Activated T-helper 2 cell treated with anti-CD3 and anti-CD28 coated beads, Interferon-gamma antibody, Interleukin-2, Interleukin-4, amounts not matched to agents 10 μg/mL and 5 μg/mL and 100 μg/mL, durations not matched to agents 14 hours and 24 hours and 36 hours (primary cell): ENCODE measurements at regions not wholly inside any gene's neighbourhood (a gene's known extent, or its start where the extent isn't known, plus 50 kb on each side); places are given as distances from the start of the nearest gene placed in this dataset.

Experiments
- DNase-seq: peaks from one replicate; pipeline ENCODE4 v3.0.0; 2021; ENCODE audit warnings: low spot score
- H3K27ac Mint-ChIP-seq: one replicate; pipeline ENCODE4 v1.8.0; 2021; ENCODE audit warnings: mixed read lengths
- H3K27me3 Mint-ChIP-seq: one replicate; pipeline ENCODE4 v1.8.0; 2021; ENCODE audit warnings: low read depth, mixed read lengths
- H3K36me3 Mint-ChIP-seq: one replicate; pipeline ENCODE4 v1.8.0; 2021; ENCODE audit warnings: low read depth, mixed read lengths
- H3K4me1 Mint-ChIP-seq: one replicate; pipeline ENCODE4 v1.8.0; 2021; ENCODE audit warnings: low read depth, mixed read lengths
- H3K4me3 Mint-ChIP-seq: one replicate; pipeline ENCODE4 v1.8.0; 2021; ENCODE audit warnings: low read depth, mild to moderate bottlenecking, moderate library complexity, mixed read lengths
- H3K9me3 Mint-ChIP-seq: one replicate; pipeline ENCODE4 v1.8.0; 2021; ENCODE audit warnings: mixed read lengths
- intact Hi-C: fragments of 100-400 bp; cut with micrococcal nuclease; formaldehyde crosslinking; loops from one replicate; pipeline ENCODE4 v1.15.1; 2023

- no peaks in the 10 kb centered on the region for H3K4me1 Mint-ChIP-seq
- no peak overlapping the region for H3K4me3 Mint-ChIP-seq
- intact Hi-C loops = no loop called here
- peaks cover 6% of the 10 kb centered on the region for H3K9me3 Mint-ChIP-seq
- H3K36me3 Mint-ChIP-seq = no peaks in the 10 kb centered on the region
- H3K27ac Mint-ChIP-seq = no peak overlapping the region
- no peaks in the 10 kb centered on the region for H3K27me3 Mint-ChIP-seq
- no peak for DNase-seq
Measured at GRCh38 chr16:73213732-73214455, 166.0 kb upstream of the ZFHX3 start.

DNA sequence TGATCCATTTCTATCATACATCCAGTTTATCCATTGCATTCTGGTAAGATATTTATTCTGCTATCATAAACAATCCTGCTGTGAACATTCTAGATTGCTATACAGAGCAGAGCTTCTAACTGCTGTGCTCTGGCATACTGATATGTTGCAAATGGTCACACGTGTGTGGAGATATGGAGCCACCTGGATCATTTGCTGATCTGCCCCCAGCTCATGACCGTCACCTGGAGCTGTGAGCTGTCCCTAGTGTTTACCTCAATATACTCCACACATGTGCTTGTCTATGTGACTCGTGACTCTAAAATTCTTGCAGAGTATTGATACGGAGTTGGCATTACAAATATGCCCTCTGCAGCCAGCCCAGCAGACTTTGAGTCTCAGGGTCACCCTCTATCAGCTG lies 164.5 kb upstream of the ZFHX3 start:
- Mint-ChIP-seq H3K4me3 (no peak overlapping the region), H3K36me3 (no peaks in the 10 kb centered on the region), H3K4me1 (no peaks in the 10 kb centered on the region), H3K27ac (no peak overlapping the region), H3K27me3 (no peaks in the 10 kb centered on the region), H3K9me3 (peaks cover 4% of the 10 kb centered on the region)
- intact Hi-C loops = no loop called here
- DNase-seq = no peak

DNA sequence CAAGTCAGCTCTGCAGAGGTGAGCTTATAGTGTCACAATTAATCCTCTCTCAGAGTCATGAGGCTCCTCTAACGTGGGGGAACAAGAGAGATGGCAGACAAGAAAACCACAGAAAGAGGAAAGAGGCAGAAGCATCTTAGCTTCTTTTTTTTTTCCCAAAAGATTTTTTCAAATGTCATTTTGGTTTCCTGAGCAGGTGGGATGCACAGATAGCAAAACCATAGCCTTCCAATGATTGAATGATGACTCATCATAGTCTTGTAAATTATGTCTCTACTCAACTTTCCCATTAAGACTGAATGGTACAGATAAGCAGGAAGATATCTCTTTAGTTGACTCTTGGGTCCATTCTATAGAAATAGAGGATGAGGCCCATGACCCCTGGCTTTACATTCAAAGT lies 162.8 kb upstream of the ZFHX3 start:
- H3K4me3 Mint-ChIP-seq = no peak overlapping the region
- no peaks in the 10 kb centered on the region for H3K27me3 Mint-ChIP-seq
- DNase-seq = no peak
- H3K27ac Mint-ChIP-seq = no peak overlapping the region
- no peaks in the 10 kb centered on the region for H3K36me3 Mint-ChIP-seq
- H3K9me3 Mint-ChIP-seq = no peaks in the 10 kb centered on the region
- H3K4me1 Mint-ChIP-seq = no peaks in the 10 kb centered on the region
- intact Hi-C loops = no loop called here

DNA sequence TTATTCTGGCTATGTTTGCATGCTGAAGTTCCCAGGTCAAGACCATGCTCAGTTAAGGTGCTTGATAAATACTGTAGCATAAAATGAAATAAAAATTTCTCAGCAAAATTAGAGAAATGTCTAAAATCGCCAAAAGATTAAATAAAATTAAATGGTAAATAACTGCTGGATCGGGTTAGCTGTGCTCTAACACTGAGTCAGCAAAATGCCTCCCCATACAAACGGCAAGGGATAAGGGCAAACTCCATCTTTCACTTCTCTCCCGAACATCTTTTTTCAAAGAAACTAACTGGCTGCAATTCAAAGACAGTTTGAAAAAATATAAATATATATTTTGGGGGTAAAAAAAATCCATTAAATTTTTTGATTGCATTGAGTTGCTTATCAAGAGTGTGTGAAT lies 162.2 kb upstream of the ZFHX3 start:
- H3K4me1 Mint-ChIP-seq = no peaks in the 10 kb centered on the region
- H3K27me3 Mint-ChIP-seq = no peaks in the 10 kb centered on the region
- no peaks in the 10 kb centered on the region for H3K36me3 Mint-ChIP-seq
- no peak overlapping the region for H3K27ac Mint-ChIP-seq
- no peaks in the 10 kb centered on the region for H3K9me3 Mint-ChIP-seq
- intact Hi-C loops = no loop called here
- no peak for DNase-seq
- no peak overlapping the region for H3K4me3 Mint-ChIP-seq

GRCh38 chr16:73209190-73209589 lies 161.3 kb upstream of the ZFHX3 start:
- Mint-ChIP-seq H3K36me3 (no peaks in the 10 kb centered on the region), H3K27me3 (no peaks in the 10 kb centered on the region), H3K4me1 (no peaks in the 10 kb centered on the region), H3K4me3 (no peak overlapping the region), H3K27ac (no peak overlapping the region), H3K9me3 (no peaks in the 10 kb centered on the region)
- intact Hi-C loops = no loop called here
- DNase-seq = no peak

DNA sequence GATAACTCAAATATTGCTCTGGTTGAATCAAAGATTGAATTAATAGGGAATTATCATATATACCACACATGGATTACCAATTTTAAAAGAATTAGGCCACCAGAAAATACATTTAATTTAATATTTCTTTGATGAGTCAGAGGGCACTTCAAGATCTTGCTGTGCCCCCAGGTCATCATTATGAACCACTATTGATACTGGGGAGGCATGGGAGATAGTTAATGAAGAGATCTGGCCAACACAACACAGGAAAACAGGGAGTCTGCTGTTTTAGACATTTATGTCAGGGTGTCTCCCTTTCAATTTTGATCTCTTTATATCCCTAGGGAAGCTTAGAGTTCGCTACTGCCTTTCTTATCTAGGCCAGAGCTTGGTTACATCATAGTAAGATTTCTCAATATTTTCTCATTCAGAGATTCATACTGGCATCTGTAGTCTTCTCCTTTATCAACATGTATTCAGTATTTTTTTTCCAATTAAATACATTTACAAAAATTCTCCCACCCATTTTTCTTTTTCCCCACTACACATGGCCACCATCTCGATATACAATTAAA lies 158.3 kb upstream of the ZFHX3 start:
- no peak for DNase-seq
- no peaks in the 10 kb centered on the region for H3K36me3 Mint-ChIP-seq
- H3K27ac Mint-ChIP-seq = no peak overlapping the region
- no peaks in the 10 kb centered on the region for H3K27me3 Mint-ChIP-seq
- intact Hi-C loops = no loop called here
- H3K4me1 Mint-ChIP-seq = no peaks in the 10 kb centered on the region
- no peak overlapping the region for H3K4me3 Mint-ChIP-seq
- H3K9me3 Mint-ChIP-seq = no peaks in the 10 kb centered on the region

- DNase-seq = no peak
Measured at GRCh38 chr16:73205153-73205886, 157.4 kb upstream of the ZFHX3 start.

GRCh38 chr16:73204359-73205152 lies 156.6 kb upstream of the ZFHX3 start:
- Mint-ChIP-seq H3K27me3 (no peaks in the 10 kb centered on the region), H3K9me3 (no peaks in the 10 kb centered on the region), H3K4me1 (no peaks in the 10 kb centered on the region), H3K36me3 (no peaks in the 10 kb centered on the region), H3K27ac (no peak overlapping the region), H3K4me3 (no peak overlapping the region)
- no peak for DNase-seq
- intact Hi-C loops = no loop called here

More at GRCh38 chr16:73205153-73205886, 157.4 kb upstream of the ZFHX3 start:
- Mint-ChIP-seq H3K27ac (no peak overlapping the region), H3K4me1 (no peaks in the 10 kb centered on the region), H3K27me3 (no peaks in the 10 kb centered on the region), H3K36me3 (no peaks in the 10 kb centered on the region), H3K9me3 (no peaks in the 10 kb centered on the region), H3K4me3 (no peak overlapping the region)
- intact Hi-C loops = no loop called here

GRCh38 chr16:73202161-73202729 lies 154.3 kb upstream of the ZFHX3 start:
- no peak overlapping the region for H3K27ac Mint-ChIP-seq
- H3K4me3 Mint-ChIP-seq = no peak overlapping the region
- H3K4me1 Mint-ChIP-seq = no peaks in the 10 kb centered on the region
- intact Hi-C loops = no loop called here
- H3K9me3 Mint-ChIP-seq = no peaks in the 10 kb centered on the region
- no peaks in the 10 kb centered on the region for H3K36me3 Mint-ChIP-seq
- no peaks in the 10 kb centered on the region for H3K27me3 Mint-ChIP-seq
- no peak for DNase-seq

GRCh38 chr16:73199214-73199613 lies 151.3 kb upstream of the ZFHX3 start:
- no peak overlapping the region for H3K4me3 Mint-ChIP-seq
- H3K27me3 Mint-ChIP-seq = no peaks in the 10 kb centered on the region
- no peak overlapping the region for H3K27ac Mint-ChIP-seq
- no peak for DNase-seq
- H3K9me3 Mint-ChIP-seq = no peaks in the 10 kb centered on the region
- no peaks in the 10 kb centered on the region for H3K36me3 Mint-ChIP-seq
- no peaks in the 10 kb centered on the region for H3K4me1 Mint-ChIP-seq
- intact Hi-C loops = loop anchor here (5.0 to 10.0 kb wide), 2 partner anchors 364 to 697 kb away; no protein-coding TSS in a partner anchor

DNA sequence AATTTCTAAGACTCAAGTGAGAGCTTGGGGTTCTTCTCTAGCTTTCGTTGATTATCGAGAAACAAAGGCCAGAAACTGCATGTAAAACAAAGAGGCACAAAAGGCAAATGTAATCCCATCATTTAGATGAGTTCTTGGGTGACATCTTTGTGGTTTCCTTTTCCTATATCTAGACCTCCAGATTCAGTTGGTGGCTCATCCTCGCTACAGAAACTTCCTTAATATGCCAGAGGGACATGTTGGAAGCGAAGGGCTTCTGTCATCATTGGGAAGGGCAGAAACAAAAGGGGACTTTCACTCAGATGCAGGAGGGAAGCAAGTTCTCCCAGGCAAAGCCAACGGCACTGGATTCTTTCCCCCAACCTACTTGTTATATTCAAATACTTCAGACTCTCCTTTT lies 150.6 kb upstream of the ZFHX3 start:
- no peaks in the 10 kb centered on the region for H3K27me3 Mint-ChIP-seq
- DNase-seq = no peak
- intact Hi-C loops = loop anchor here (5.0 to 10.0 kb wide), 2 partner anchors 364 to 696 kb away; no protein-coding TSS in a partner anchor
- no peak overlapping the region for H3K27ac Mint-ChIP-seq
- no peak overlapping the region for H3K4me3 Mint-ChIP-seq
- no peaks in the 10 kb centered on the region for H3K9me3 Mint-ChIP-seq
- H3K36me3 Mint-ChIP-seq = no peaks in the 10 kb centered on the region
- no peaks in the 10 kb centered on the region for H3K4me1 Mint-ChIP-seq

DNA sequence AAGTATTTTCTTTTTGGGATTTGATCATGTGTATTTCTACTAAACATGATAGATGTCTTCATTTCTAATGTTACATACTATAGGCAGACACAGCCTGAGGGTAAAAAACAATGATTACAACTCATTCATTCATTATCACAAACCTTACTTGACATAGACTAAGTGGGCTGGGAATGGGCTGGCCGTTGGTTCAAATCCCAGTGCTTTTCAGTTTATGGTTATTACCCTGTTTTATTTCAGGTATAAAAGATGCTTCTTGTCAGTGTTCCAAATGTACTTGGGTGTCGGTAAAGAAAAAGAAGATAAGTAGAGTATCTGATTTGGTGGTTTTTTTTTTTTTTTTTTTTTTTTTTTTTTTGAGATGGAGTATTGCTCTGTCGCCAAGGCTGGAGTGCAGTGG lies 149.7 kb upstream of the ZFHX3 start:
- Mint-ChIP-seq H3K4me1 (no peaks in the 10 kb centered on the region), H3K27ac (no peak overlapping the region), H3K36me3 (no peaks in the 10 kb centered on the region), H3K4me3 (no peak overlapping the region), H3K9me3 (no peaks in the 10 kb centered on the region), H3K27me3 (no peaks in the 10 kb centered on the region)
- intact Hi-C loops = loop anchor here (5.0 to 10.0 kb wide), 2 partner anchors 363 to 695 kb away; no protein-coding TSS in a partner anchor
- DNase-seq = no peak
